ENCODE measurements at regions not wholly inside any gene's neighbourhood (a gene's known extent, or its start where the extent isn't known, plus 50 kb on each side); places are given as distances from the start of the nearest gene placed in this dataset.

DNA sequence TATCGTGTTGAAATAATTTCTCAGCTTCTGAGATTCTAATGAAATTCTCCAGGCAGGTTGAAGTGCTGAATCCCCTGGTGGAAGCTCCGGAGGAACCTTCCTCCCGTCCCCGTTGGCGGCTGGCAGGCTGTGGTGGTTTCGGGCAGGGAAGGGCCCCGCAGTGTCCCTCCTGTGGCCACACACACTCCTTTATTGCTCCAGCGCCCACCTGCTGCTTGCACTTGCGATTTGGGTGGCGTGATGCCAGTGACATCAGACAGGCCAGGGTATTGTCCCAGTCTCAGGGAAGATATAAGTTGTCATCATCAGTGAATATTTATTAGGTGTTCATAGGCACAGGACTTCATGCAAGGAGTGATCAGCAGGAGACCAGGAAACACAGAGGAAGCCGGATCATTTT lies 530.4 kb downstream of the QKI start:
- intact Hi-C loops (cut with DNase I): no loop called here
- 69% methylated on average over 11 of the region's 11 CpGs for whole genome bisulfite sequencing
- H3K36me3 ChIP-seq: no peaks in the 10 kb centered on the region
- no peak for DNase-seq (ENCODE audit: low spot score)
- H3K27me3 ChIP-seq (replicated peaks; ENCODE audit: insufficient read depth): no peaks in the 10 kb centered on the region
- TF ChIP-seq, protein P1, sequence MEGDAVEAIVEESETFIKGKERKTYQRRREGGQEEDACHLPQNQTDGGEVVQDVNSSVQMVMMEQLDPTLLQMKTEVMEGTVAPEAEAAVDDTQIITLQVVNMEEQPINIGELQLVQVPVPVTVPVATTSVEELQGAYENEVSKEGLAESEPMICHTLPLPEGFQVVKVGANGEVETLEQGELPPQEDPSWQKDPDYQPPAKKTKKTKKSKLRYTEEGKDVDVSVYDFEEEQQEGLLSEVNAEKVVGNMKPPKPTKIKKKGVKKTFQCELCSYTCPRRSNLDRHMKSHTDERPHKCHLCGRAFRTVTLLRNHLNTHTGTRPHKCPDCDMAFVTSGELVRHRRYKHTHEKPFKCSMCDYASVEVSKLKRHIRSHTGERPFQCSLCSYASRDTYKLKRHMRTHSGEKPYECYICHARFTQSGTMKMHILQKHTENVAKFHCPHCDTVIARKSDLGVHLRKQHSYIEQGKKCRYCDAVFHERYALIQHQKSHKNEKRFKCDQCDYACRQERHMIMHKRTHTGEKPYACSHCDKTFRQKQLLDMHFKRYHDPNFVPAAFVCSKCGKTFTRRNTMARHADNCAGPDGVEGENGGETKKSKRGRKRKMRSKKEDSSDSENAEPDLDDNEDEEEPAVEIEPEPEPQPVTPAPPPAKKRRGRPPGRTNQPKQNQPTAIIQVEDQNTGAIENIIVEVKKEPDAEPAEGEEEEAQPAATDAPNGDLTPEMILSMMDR (IDR thresholded peaks at IDR 0.05): no peak
- TF ChIP-seq POLR2A (IDR thresholded peaks at IDR 0.05) (no peak), POLR2AphosphoS5 (IDR thresholded peaks at IDR 0.05) (no peak)
- H3K9me3 ChIP-seq: no peaks in the 10 kb centered on the region
- no peak overlapping the region for H3K4me3 ChIP-seq
- no peak overlapping the region for H3K27ac ChIP-seq
- H3K4me1 ChIP-seq (replicated peaks): no peaks in the 10 kb centered on the region

DNA sequence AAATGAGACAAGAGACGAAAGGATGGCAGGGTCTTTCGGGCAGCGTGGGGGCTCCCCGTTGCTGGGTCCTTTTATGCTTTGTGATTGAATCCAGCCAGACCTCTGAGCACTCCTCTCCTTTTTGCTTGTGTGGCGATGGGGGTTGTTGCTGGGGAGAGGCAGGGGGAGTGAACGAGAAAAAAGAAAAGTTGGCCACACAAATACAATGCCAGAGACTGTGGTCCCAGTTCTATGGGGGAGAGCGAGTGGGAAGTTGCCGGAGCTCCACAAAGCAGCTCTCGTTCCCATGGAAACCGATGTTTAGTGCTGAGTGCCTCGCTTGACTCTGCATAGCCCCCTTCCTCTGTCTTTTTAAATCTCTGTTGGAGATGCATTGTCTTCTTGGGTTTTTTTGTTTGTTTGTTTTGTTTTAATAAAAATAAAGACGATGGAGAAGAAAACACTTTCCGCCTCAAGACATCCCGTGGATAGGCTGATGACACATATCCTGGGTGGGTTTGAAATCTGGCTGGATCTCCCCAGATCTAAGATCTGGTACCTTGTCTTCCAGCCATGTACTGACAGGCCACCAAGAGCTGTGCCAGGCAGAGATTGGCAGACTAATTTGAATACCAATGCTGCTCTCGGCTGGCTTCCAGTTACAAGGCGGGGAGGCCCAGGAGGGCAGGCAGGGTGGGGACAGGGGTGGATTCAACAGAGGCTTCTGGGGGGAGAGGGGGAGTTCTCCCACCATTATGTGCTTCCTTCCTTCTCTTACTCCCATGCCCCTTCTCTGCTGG lies 529.3 kb downstream of the QKI start:
- no peaks in the 10 kb centered on the region for H3K27me3 ChIP-seq (replicated peaks; ENCODE audit: insufficient read depth)
- no peaks in the 10 kb centered on the region for H3K9me3 ChIP-seq
- no peak overlapping the region for H3K27ac ChIP-seq
- TF ChIP-seq POLR2A (IDR thresholded peaks at IDR 0.05): no peak
- intact Hi-C loops (cut with DNase I): no loop called here
- H3K4me1 ChIP-seq (replicated peaks): no peaks in the 10 kb centered on the region
- DNase-seq (ENCODE audit: low spot score): peak; percentile 42
- H3K36me3 ChIP-seq: no peaks in the 10 kb centered on the region
- 15% methylated on average over 16 of the region's 16 CpGs for WGBS
- no peak overlapping the region for H3K4me3 ChIP-seq

DNA sequence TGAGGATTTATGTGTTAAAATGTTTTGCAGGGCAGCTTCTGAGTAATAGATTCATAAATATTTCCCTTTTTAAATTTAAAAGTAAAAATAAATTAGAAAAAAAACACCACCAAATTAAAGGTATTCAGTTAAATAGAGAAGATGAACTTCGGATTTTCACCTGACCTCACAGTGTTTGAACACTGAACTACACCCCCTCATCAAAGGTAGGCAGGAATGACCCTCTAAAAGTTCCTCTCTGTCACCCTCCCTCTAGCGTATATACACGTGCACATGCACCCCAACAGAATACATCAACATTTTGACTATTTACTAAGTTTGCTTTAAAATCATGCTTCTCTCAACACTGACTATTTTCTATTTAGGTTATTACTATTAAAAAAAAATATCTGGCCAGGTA lies 528.3 kb downstream of the QKI start:
- TF ChIP-seq POLR2A (IDR thresholded peaks at IDR 0.05) (no peak), POLR2AphosphoS5 (IDR thresholded peaks at IDR 0.05) (no peak)
- TF ChIP-seq, protein P1 (IDR thresholded peaks at IDR 0.05): no peak
- 65% methylated on average over 3 of the region's 3 CpGs for WGBS
- intact Hi-C loops (cut with DNase I): no loop called here
- H3K4me1 ChIP-seq (replicated peaks): no peaks in the 10 kb centered on the region
- H3K9me3 ChIP-seq: no peaks in the 10 kb centered on the region
- H3K4me3 ChIP-seq: no peak overlapping the region
- H3K27me3 ChIP-seq (replicated peaks; ENCODE audit: insufficient read depth): no peaks in the 10 kb centered on the region
- no peak overlapping the region for H3K27ac ChIP-seq
- H3K36me3 ChIP-seq: no peaks in the 10 kb centered on the region
- no peak for DNase-seq (ENCODE audit: low spot score)

DNA sequence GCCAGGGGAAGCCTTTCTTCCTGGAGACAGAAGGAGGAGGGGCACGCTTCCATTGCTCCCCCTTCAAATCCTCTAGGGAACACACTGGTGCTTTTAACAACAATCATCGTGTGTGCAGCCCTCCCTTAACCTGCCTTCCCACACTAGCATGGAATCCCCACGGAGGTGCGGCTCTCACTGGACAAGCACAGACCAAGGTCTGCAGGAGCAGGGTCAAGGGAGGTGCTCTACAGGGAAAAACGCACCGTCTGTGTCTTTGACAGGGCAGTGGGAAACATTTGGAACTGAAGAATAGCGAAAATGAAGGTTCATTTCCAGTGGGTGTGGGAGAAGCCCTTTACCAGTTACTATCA lies 527.1 kb downstream of the QKI start:
- H3K27ac ChIP-seq: no peak overlapping the region
- TF ChIP-seq POLR2A (IDR thresholded peaks at IDR 0.05) (no peak), POLR2AphosphoS5 (IDR thresholded peaks at IDR 0.05) (no peak)
- TF ChIP-seq, protein P1 (IDR thresholded peaks at IDR 0.05): no peak
- no peaks in the 10 kb centered on the region for H3K27me3 ChIP-seq (replicated peaks; ENCODE audit: insufficient read depth)
- intact Hi-C loops (cut with DNase I): no loop called here
- no peaks in the 10 kb centered on the region for H3K4me1 ChIP-seq (replicated peaks)
- no peaks in the 10 kb centered on the region for H3K36me3 ChIP-seq
- WGBS: 68% methylated on average over 7 of the region's 7 CpGs
- no peaks in the 10 kb centered on the region for H3K9me3 ChIP-seq
- DNase-seq (ENCODE audit: low spot score): no peak
- H3K4me3 ChIP-seq: no peak overlapping the region

DNA sequence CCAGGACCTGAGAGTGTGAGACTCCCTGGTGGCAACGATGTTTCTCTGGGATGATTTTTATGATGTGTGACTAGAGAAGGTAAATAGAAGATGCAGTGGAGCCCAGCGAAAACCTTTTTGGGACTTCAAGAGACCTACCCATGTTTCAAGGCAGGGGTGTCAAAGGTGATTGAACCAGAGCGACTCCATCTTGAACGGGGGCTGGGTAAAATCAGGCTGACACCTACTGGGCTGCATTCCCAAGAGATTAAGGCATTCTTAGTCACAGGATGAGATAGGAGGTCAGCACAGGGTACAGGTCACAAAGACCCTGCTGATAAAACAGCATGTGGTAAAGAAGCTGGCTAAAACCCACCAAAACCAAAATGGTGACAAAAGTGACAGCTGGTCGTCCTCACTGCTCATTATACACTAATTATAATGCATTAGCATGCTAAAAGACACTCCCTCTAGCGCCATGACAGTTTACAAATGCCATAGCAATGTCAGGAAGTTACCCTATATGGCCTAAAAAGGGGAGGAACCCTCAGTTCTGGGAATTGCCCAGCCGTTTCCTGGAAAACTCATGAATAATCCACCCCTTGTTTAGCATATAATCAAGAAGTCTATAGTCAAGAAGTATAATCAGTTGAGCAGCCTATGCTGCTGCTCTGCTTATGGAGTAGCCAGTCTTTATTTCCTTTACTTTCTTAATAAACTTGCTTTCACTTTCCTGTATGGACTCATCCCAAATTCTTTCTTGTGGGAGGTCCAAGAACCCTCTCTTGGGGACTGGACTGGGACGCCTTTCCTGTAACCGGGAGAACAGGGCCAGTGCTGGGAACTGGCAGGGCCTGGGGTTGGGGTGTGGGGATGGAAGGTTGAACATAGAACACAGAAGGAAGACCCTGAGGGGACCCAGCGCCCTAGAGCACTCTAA lies 526.4 kb downstream of the QKI start:
- Histone ChIP-seq H3K4me1 (replicated peaks) (no peaks in the 10 kb centered on the region), H3K36me3 (no peaks in the 10 kb centered on the region), H3K27ac (no peak overlapping the region), H3K27me3 (replicated peaks; ENCODE audit: insufficient read depth) (no peaks in the 10 kb centered on the region), H3K4me3 (no peak overlapping the region), H3K9me3 (no peaks in the 10 kb centered on the region)
- WGBS: 71% methylated on average over 10 of the region's 10 CpGs
- no peak for TF ChIP-seq POLR2AphosphoS5 (IDR thresholded peaks at IDR 0.05)
- TF ChIP-seq, protein P1 (IDR thresholded peaks at IDR 0.05): no peak
- TF ChIP-seq POLR2A (IDR thresholded peaks at IDR 0.05): no peak
- intact Hi-C loops (cut with DNase I): no loop called here
- no peak for DNase-seq (ENCODE audit: low spot score)
